ENCODE measurements at regions not wholly inside any gene's neighbourhood (a gene's known extent, or its start where the extent isn't known, plus 50 kb on each side); places are given as distances from the start of the nearest gene placed in this dataset.

DNA sequence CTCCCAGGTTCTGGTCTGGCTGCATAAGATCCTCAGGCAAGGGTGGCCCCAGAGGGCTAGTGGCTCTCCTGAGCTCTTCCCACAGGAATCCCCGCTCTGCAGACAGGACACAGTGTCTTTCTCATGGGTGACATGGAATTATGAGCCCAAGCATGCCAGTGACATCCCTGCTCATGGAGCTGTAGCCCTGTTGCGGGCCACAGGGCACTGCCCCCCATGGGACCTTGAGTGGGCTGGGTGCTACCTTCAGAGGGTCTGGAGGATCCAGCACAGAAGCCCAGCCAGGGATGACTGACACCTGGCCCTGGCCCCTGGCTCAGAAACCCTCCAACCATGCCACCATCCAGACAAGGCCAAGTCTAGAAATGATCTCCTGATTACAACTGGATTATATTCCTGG, 657.5 kb upstream of the DEFB115 start:
- H3K27ac ChIP-seq: no peak overlapping the region
- TF ChIP-seq, protein P1, sequence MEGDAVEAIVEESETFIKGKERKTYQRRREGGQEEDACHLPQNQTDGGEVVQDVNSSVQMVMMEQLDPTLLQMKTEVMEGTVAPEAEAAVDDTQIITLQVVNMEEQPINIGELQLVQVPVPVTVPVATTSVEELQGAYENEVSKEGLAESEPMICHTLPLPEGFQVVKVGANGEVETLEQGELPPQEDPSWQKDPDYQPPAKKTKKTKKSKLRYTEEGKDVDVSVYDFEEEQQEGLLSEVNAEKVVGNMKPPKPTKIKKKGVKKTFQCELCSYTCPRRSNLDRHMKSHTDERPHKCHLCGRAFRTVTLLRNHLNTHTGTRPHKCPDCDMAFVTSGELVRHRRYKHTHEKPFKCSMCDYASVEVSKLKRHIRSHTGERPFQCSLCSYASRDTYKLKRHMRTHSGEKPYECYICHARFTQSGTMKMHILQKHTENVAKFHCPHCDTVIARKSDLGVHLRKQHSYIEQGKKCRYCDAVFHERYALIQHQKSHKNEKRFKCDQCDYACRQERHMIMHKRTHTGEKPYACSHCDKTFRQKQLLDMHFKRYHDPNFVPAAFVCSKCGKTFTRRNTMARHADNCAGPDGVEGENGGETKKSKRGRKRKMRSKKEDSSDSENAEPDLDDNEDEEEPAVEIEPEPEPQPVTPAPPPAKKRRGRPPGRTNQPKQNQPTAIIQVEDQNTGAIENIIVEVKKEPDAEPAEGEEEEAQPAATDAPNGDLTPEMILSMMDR (IDR thresholded peaks at IDR 0.05): no peak
- H3K36me3 ChIP-seq: no peaks in the 10 kb centered on the region
- no peak overlapping the region for H3K4me3 ChIP-seq
- no peaks in the 10 kb centered on the region for H3K4me1 ChIP-seq (replicated peaks)
- H3K9me3 ChIP-seq: no peaks in the 10 kb centered on the region
- intact Hi-C loops (cut with DNase I): no loop called here
- no peak for DNase-seq (ENCODE audit: low spot score)
- WGBS: 78% methylated on average over 2 of the region's 2 CpGs
- no peaks in the 10 kb centered on the region for H3K27me3 ChIP-seq (replicated peaks; ENCODE audit: insufficient read depth)

DNA sequence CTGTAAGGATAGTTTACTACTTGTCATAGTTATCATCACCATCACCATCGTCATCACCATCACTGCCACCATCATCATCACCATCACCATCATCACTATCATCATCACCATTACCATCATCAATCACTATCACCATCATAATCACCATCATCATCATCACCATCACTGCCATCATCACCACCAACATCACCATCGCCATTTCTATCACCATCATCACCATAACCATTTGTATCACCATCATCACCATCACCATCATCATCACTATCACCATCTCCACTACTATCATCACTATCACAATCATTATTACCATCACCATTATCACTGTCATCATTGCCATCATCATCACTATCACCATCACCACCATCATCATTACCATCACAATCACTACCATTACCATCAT, 655.5 kb upstream of the DEFB115 start:
- intact Hi-C loops (cut with DNase I): no loop called here
- Histone ChIP-seq H3K4me3 (no peak overlapping the region), H3K4me1 (replicated peaks) (no peaks in the 10 kb centered on the region), H3K36me3 (no peaks in the 10 kb centered on the region), H3K9me3 (no peaks in the 10 kb centered on the region), H3K27me3 (replicated peaks; ENCODE audit: insufficient read depth) (no peaks in the 10 kb centered on the region), H3K27ac (no peak overlapping the region)
- 86% methylated on average over 2 of the region's 2 CpGs for WGBS
- TF ChIP-seq POLR2AphosphoS5 (IDR thresholded peaks at IDR 0.05): no peak
- TF ChIP-seq, protein P1 (IDR thresholded peaks at IDR 0.05): no peak
- no peak for DNase-seq (ENCODE audit: low spot score)

DNA sequence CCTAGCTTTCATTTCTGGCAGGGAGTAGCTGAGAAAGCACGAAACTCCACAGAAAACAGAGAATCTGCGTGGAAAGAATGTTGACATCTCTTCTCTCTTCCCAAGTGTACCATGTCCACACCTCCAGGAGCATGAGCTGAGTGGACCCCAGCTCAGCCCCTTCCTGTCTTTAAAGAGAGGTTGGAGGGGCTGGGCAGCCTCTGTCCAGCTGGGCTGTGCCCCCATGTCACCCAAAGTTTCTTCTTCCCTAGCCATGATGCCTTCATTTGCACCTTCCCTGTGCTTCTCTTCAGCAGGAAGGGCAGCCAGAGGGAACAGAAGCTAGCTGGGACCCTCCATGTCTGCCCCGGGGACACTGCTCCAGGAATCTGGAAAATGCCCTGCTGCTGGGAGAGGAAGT, 655.0 kb upstream of the DEFB115 start:
- no peaks in the 10 kb centered on the region for H3K27me3 ChIP-seq (replicated peaks; ENCODE audit: insufficient read depth)
- no peak for DNase-seq (ENCODE audit: low spot score)
- WGBS: 78% methylated on average over 3 of the region's 3 CpGs
- no peaks in the 10 kb centered on the region for H3K4me1 ChIP-seq (replicated peaks)
- no peaks in the 10 kb centered on the region for H3K9me3 ChIP-seq
- no peak for TF ChIP-seq POLR2AphosphoS5 (IDR thresholded peaks at IDR 0.05)
- no peak for TF ChIP-seq POLR2A (IDR thresholded peaks at IDR 0.05)
- TF ChIP-seq, protein P1 (IDR thresholded peaks at IDR 0.05): no peak
- no peak overlapping the region for H3K27ac ChIP-seq
- H3K4me3 ChIP-seq: no peak overlapping the region
- intact Hi-C loops (cut with DNase I): no loop called here
- no peaks in the 10 kb centered on the region for H3K36me3 ChIP-seq

DNA sequence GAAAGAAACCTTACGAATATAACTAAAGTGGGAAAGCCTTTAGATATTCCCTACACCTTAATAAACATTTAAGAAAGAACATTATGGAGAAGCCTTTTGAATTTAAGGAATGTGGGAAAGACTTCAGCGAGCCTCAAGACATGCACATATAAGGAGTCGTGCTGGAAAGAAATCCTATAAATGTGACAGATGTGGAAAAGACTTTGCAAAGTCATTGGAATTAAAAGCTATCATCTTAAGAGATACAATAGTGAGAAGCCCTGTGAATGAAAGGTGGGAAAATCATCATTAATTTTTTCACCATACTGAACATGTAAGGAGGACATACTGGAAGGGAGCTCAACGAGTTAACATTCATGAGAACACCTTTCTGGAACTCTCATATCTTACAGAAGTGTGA, 650.5 kb upstream of the DEFB115 start:
- no peaks in the 10 kb centered on the region for H3K4me1 ChIP-seq (replicated peaks)
- no peaks in the 10 kb centered on the region for H3K9me3 ChIP-seq
- no peaks in the 10 kb centered on the region for H3K36me3 ChIP-seq
- DNase-seq (ENCODE audit: low spot score): no peak
- intact Hi-C loops (cut with DNase I): no loop called here
- H3K4me3 ChIP-seq: no peak overlapping the region
- TF ChIP-seq POLR2A (IDR thresholded peaks at IDR 0.05) (no peak), POLR2AphosphoS5 (IDR thresholded peaks at IDR 0.05) (no peak)
- TF ChIP-seq, protein P1 (IDR thresholded peaks at IDR 0.05): no peak
- no peak overlapping the region for H3K27ac ChIP-seq
- 86% methylated on average over 4 of the region's 4 CpGs for WGBS
- no peaks in the 10 kb centered on the region for H3K27me3 ChIP-seq (replicated peaks; ENCODE audit: insufficient read depth)

DNA sequence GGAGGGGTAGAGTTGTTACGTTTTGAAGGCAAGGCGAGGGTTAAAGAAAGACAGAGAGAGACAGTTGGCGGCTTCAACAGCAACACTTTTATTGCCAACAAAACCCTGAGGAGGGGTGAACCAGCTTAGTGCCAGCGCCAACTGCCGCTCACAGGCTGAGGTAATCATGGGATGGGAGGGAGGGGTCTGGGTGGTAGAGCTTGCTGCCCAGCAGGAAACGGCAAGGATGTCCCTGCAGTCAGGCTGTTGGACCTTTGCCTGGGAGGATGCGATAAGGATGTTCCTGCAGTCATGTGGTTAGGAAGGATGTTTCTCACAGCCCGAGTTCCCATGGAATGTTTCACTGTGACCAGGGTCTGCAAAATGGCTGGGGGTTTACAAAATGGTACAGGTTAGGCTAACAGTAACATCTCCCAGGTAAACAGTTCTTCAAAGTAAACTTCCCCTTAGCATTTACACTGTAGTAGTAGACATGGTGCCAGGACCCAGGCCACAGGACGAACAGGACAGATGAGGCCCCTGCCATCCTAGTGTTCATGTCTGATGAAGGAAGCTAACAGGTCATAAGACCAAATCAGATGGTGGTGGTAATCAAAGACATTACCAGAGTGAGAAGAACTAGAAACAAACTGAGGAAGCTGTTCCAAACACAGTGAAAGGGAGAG, 647.3 kb upstream of the DEFB115 start:
- intact Hi-C loops (cut with DNase I): no loop called here
- Histone ChIP-seq H3K36me3 (no peaks in the 10 kb centered on the region), H3K27ac (no peak overlapping the region), H3K4me1 (replicated peaks) (no peaks in the 10 kb centered on the region), H3K27me3 (replicated peaks; ENCODE audit: insufficient read depth) (no peaks in the 10 kb centered on the region), H3K9me3 (no peaks in the 10 kb centered on the region), H3K4me3 (no peak overlapping the region)
- 22% methylated on average over 9 of the region's 9 CpGs for WGBS
- TF ChIP-seq, protein P1 (IDR thresholded peaks at IDR 0.05): no peak
- TF ChIP-seq POLR2A (IDR thresholded peaks at IDR 0.05): no peak
- no peak for TF ChIP-seq POLR2AphosphoS5 (IDR thresholded peaks at IDR 0.05)
- DNase-seq (ENCODE audit: low spot score): no peak
